ENCODE measurements at regions not wholly inside any gene's neighbourhood (a gene's known extent, or its start where the extent isn't known, plus 50 kb on each side); places are given as distances from the start of the nearest gene placed in this dataset.
"Not testable (repeated sequence)": the region's sequence is repeated elsewhere in the genome, so short reads cannot be mapped to it uniquely, and the experiment has no call there.

GRCh38 chr13:60881507-60881906 lies 484.5 kb downstream of the TDRD3 start:
- DNase-seq, result no peak

GRCh38 chr13:60873116-60873515 lies 476.1 kb downstream of the TDRD3 start:
- DNase-seq, result no peak

- DNase-seq, result no peak
These were observed 473.1 kb downstream of the TDRD3 start for GRCh38 chr13:60869941-60870613.

GRCh38 chr13:60869225-60869624 lies 472.2 kb downstream of the TDRD3 start:
- no peak for DNase-seq

- DNase-seq, result no peak
These were observed 465.0 kb downstream of the TDRD3 start for GRCh38 chr13:60862036-60862435.

- no peak for DNase-seq
These were observed 460.7 kb downstream of the TDRD3 start for GRCh38 chr13:60857698-60858097.

GRCh38 chr13:60852886-60853285 lies 455.9 kb downstream of the TDRD3 start:
- DNase-seq, result no peak

- no peak for DNase-seq
These were observed 454.4 kb downstream of the TDRD3 start for GRCh38 chr13:60851378-60851777.

- no peak for DNase-seq
These were observed 453.5 kb downstream of the TDRD3 start for GRCh38 chr13:60850526-60850925.

- no peak for DNase-seq
These were observed 441.6 kb downstream of the TDRD3 start for GRCh38 chr13:60838581-60838980.

GRCh38 chr13:60837806-60838205 lies 440.8 kb downstream of the TDRD3 start:
- DNase-seq, result no peak

GRCh38 chr13:60836821-60837220 lies 439.8 kb downstream of the TDRD3 start:
- DNase-seq, result no peak

GRCh38 chr13:60811581-60811980 lies 414.6 kb downstream of the TDRD3 start:
- no peak for DNase-seq

GRCh38 chr13:60805640-60806039 lies 408.6 kb downstream of the TDRD3 start:
- not testable (repeated sequence) for DNase-seq

- no peak for DNase-seq
These were observed 401.5 kb downstream of the TDRD3 start for GRCh38 chr13:60798503-60798902.

GRCh38 chr13:60797112-60797511 lies 400.1 kb downstream of the TDRD3 start:
- DNase-seq, result no peak

- no peak for DNase-seq
These were observed 397.7 kb downstream of the TDRD3 start for GRCh38 chr13:60794751-60795150.

GRCh38 chr13:60790620-60791019 lies 393.6 kb downstream of the TDRD3 start:
- no peak for DNase-seq

GRCh38 chr13:60788156-60788829 lies 391.3 kb downstream of the TDRD3 start:
- no peak for DNase-seq

- no peak for DNase-seq
These were observed 390.1 kb downstream of the TDRD3 start for GRCh38 chr13:60787083-60787482.

- DNase-seq, result no peak
These were observed 375.7 kb downstream of the TDRD3 start for GRCh38 chr13:60772726-60773125.

- no peak for DNase-seq
These were observed 368.8 kb downstream of the TDRD3 start for GRCh38 chr13:60765700-60766411.

GRCh38 chr13:60759499-60759898 lies 362.5 kb downstream of the TDRD3 start:
- peak; percentile 32 for DNase-seq

- DNase-seq, result no peak
These were observed 361.6 kb downstream of the TDRD3 start for GRCh38 chr13:60758637-60759036.
